B cell (primary cell): ENCODE measurements at regions not wholly inside any gene's neighbourhood (a gene's known extent, or its start where the extent isn't known, plus 50 kb on each side); places are given as distances from the start of the nearest gene placed in this dataset.
A peak's percentile ranks its signal among the peaks of the same experiment; 100 is the strongest.

Experiments
- ATAC-seq: fragments of 200-7000 bp; cut with Tn5 transposase; one replicate; pipeline ENCODE4 v1.10.0; 2021; ENCODE audit warnings: low read depth, mild to moderate bottlenecking, moderate number of reproducible peaks, moderate library complexity
- CTCF ChIA-PET: fragments of 350-600 bp; sonication (Branson Sonifier 250); formaldehyde crosslinking; loops from one replicate; lab custom pipeline; 2021; ENCODE audit warnings: antibody characterized with exemption, inconsistent platforms; lab: Charles Lee
- POLR2A ChIA-PET: fragments of 350-600 bp; sonication (Branson Sonifier 250); formaldehyde crosslinking; loops from one replicate; lab custom pipeline; 2021; ENCODE audit warnings: antibody characterized with exemption; lab: Charles Lee
- DNase-seq: peaks from one replicate; pipeline ENCODE4 v3.0.0; 2013
- H2AFZ ChIP-seq: 2 replicates; pipeline ENCODE4 v1.6.1; 2012; ENCODE audit warnings: mild to moderate bottlenecking, low read depth, low read length; ENCODE audit not compliant: insufficient read depth, poor library complexity, severe bottlenecking
- H3K27ac ChIP-seq, 2 donors: 1 replicate in 1 of 2; 2 replicates in 1 of 2; pipeline ENCODE4 v1.5.1; 2012 to 2013; ENCODE audit warnings: low read length in 2 of 2, mild to moderate bottlenecking in 2 of 2, moderate library complexity in 1 of 2
- H3K27me3 ChIP-seq, 4 experiments: fragments of 200-600 bp in 1 of 4; sonication (generic) in 1 of 4; replicated peaks in 1 of 4; 1 replicate in 2 of 4; 2 replicates in 2 of 4; pipeline versions ENCODE4 v1.6.1 to v1.7.0; 2013 to 2016; ENCODE audit warnings: low read length in 3 of 4, mild to moderate bottlenecking in 2 of 4, mixed read lengths in 1 of 4, moderate library complexity in 1 of 4; ENCODE audit not compliant: insufficient read depth in 4 of 4, control insufficient read depth in 3 of 4; ENCODE audit errors: control extremely low read depth in 1 of 4
- H3K36me3 ChIP-seq, 2 experiments: replicated peaks in 1 of 2; 1 replicate in 1 of 2; 2 replicates in 1 of 2; pipeline versions ENCODE4 v1.6.1 to v1.7.1; 2013; ENCODE audit warnings: low read length in 1 of 2; ENCODE audit not compliant: insufficient read depth in 2 of 2, control insufficient read depth in 1 of 2; ENCODE audit errors: control extremely low read depth in 1 of 2, extremely low read depth in 1 of 2
- H3K4me1 ChIP-seq, 2 donors: fragments of 200-600 bp in 1 of 2; sonication (generic) in 1 of 2; 1 replicate in 1 of 2; 2 replicates in 1 of 2; pipeline versions ENCODE4 v1.5.1 to v1.6.1; 2013 to 2017; ENCODE audit warnings: low read length in 2 of 2; ENCODE audit not compliant: control insufficient read depth in 2 of 2, insufficient read depth in 2 of 2
- H3K4me2 ChIP-seq: replicated peaks from 2 replicates; pipeline ENCODE3; 2012; ENCODE audit warnings: mild to moderate bottlenecking, low read depth, low read length; ENCODE audit not compliant: poor library complexity, severe bottlenecking
- H3K4me3 ChIP-seq, 5 experiments: fragments of 200-600 bp in 1 of 5; sonication (generic) in 1 of 5; 1 replicate in 3 of 5; 2 replicates in 2 of 5; pipeline versions ENCODE4 v1.5.1 to v1.7.0; 2011 to 2016; ENCODE audit warnings: low read length in 4 of 5, mild to moderate bottlenecking in 4 of 5, low read depth in 2 of 5, control low read depth in 1 of 5, moderate library complexity in 1 of 5; ENCODE audit not compliant: insufficient read depth in 1 of 5; ENCODE audit errors: control extremely low read depth in 1 of 5, extremely low read depth in 1 of 5
- H3K79me2 ChIP-seq: fragments of 200-600 bp; sonication (generic); one replicate; pipeline ENCODE4 v1.6.0; 2016; ENCODE audit warnings: low read length; ENCODE audit not compliant: control insufficient read depth, insufficient read depth
- H3K9ac ChIP-seq: fragments of 200-600 bp; sonication (generic); 2 replicates; pipeline ENCODE4 v1.6.1; 2017; ENCODE audit warnings: mild to moderate bottlenecking, low read length, moderate library complexity
- H3K9me3 ChIP-seq, 3 donors: one replicate each; pipeline versions ENCODE4 v1.6.1 to v1.7.1; 2013; ENCODE audit warnings: low read length in 2 of 3; ENCODE audit not compliant: control insufficient read depth in 2 of 3, insufficient read depth in 1 of 3; ENCODE audit errors: control extremely low read depth in 1 of 3
- H4K20me1 ChIP-seq: 2 replicates; pipeline ENCODE4 v1.6.0; 2012; ENCODE audit warnings: mild to moderate bottlenecking, low read length; ENCODE audit not compliant: insufficient read depth, control insufficient read depth, poor library complexity, severe bottlenecking
- H3K27ac Mint-ChIP-seq: one replicate; pipeline ENCODE4 v1.8.0; 2021; ENCODE audit warnings: mixed read lengths
- H3K27me3 Mint-ChIP-seq: one replicate; pipeline ENCODE4 v1.8.0; 2021; ENCODE audit warnings: mixed read lengths
- H3K4me1 Mint-ChIP-seq: one replicate; pipeline ENCODE4 v1.8.0; 2021; ENCODE audit warnings: mixed read lengths
- H3K4me3 Mint-ChIP-seq: one replicate; pipeline ENCODE4 v1.8.0; 2021; ENCODE audit warnings: mixed read lengths
- H3K9me3 Mint-ChIP-seq: one replicate; pipeline ENCODE4 v1.8.0; 2022; ENCODE audit warnings: mixed read lengths; ENCODE audit not compliant: insufficient read depth
- EZH2 ChIP-seq: IDR thresholded peaks from 2 replicates; pipeline ENCODE4 v1.6.1; 2012; ENCODE audit warnings: borderline replicate concordance, low read depth, mild to moderate bottlenecking, moderate library complexity, low read length; ENCODE audit not compliant: insufficient read depth, poor library complexity, severe bottlenecking
- WGBS: methylation state at CpG from one replicate; pipeline ENCODE4 v1.1.5; 2013; ENCODE audit warnings: missing lambda C conversion rate; ENCODE audit not compliant: insufficient coverage; 5-methylcytosine and 5-hydroxymethylcytosine counted together
- intact Hi-C: fragments of 100-400 bp; cut with micrococcal nuclease; formaldehyde crosslinking; loops from one replicate; pipeline ENCODE4 v1.10.0; 2022
- TF ChIP-seq, protein P1 (sequence below): fragments of 200-600 bp; IDR thresholded peaks from one replicate; pipeline ENCODE4 v1.8.0; 2022; ENCODE audit warnings: antibody characterized with exemption, mild to moderate bottlenecking

- Histone ChIP-seq H3K27ac (no peak overlapping the region), H3K4me3 (no peak overlapping the region), H3K4me2 (peak overlapping the region; percentile 17), H4K20me1 (no peaks in the 10 kb centered on the region), H3K9me3 (no peaks in the 10 kb centered on the region), H2AFZ (no peak overlapping the region), H3K27me3 (no peaks in the 10 kb centered on the region), H3K79me2 (no peaks in the 10 kb centered on the region), H3K4me1 (peaks cover 8 to 10% of the 10 kb centered on the region in 2 donors), H3K36me3 (no peaks in the 10 kb centered on the region), H3K9ac (no peak overlapping the region)
- no CpG with 5 or more reads among the region's 2 CpGs for WGBS
- ChIA-PET CTCF (no interaction called here), POLR2A (no interaction called here)
- intact Hi-C loops: loop anchor here (2.0 to 5.0 kb wide), 2 partner anchors 35 to 41 kb away; no protein-coding TSS in a partner anchor
- ATAC-seq (peak; percentile 76), DNase-seq (peak; percentile 59)
- peaks cover 1% of the 10 kb centered on the region for H3K27me3 Mint-ChIP-seq
- peaks cover 15% of the 10 kb centered on the region for H3K4me1 Mint-ChIP-seq
- TF ChIP-seq, protein P1, sequence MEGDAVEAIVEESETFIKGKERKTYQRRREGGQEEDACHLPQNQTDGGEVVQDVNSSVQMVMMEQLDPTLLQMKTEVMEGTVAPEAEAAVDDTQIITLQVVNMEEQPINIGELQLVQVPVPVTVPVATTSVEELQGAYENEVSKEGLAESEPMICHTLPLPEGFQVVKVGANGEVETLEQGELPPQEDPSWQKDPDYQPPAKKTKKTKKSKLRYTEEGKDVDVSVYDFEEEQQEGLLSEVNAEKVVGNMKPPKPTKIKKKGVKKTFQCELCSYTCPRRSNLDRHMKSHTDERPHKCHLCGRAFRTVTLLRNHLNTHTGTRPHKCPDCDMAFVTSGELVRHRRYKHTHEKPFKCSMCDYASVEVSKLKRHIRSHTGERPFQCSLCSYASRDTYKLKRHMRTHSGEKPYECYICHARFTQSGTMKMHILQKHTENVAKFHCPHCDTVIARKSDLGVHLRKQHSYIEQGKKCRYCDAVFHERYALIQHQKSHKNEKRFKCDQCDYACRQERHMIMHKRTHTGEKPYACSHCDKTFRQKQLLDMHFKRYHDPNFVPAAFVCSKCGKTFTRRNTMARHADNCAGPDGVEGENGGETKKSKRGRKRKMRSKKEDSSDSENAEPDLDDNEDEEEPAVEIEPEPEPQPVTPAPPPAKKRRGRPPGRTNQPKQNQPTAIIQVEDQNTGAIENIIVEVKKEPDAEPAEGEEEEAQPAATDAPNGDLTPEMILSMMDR: no peak
- no peak for TF ChIP-seq EZH2
- peak overlapping the region; percentile 35 for H3K27ac Mint-ChIP-seq
- no peak overlapping the region for H3K4me3 Mint-ChIP-seq
- H3K9me3 Mint-ChIP-seq: no peaks in the 10 kb centered on the region
These were observed 84.3 kb upstream of the AFF2 start for GRCh38 chrX:148416142-148416541.

DNA sequence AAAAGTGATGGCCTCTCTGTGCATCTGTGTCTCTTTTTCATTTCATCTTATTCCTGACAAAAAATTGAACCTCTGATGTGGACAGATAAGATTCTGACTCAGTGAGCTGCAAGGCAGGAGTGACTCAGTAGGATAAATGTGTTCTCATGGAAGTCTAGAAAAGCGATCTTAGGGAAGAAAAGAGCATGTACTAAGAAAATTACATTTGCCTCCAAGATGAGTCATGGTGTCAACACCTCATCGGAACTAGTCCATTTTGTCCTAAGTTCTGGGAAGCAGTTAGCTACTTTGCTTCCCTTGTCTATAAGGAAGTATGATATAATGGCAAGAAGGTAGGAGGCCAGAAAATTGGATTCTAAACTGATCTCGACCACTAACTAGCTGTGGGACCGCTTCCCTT, 83.5 kb upstream of the AFF2 start:
- CTCF ChIA-PET: no interaction called here
- no peak overlapping the region for H3K9ac ChIP-seq
- Mint-ChIP-seq H3K9me3 (no peaks in the 10 kb centered on the region), H3K27ac (no peak overlapping the region), H3K4me3 (no peak overlapping the region), H3K4me1 (peaks cover 15% of the 10 kb centered on the region), H3K27me3 (no peaks in the 10 kb centered on the region)
- H3K4me2 ChIP-seq: no peak overlapping the region
- POLR2A ChIA-PET: no interaction called here
- H2AFZ ChIP-seq: no peak overlapping the region
- no peak for TF ChIP-seq EZH2
- TF ChIP-seq, protein P1: no peak
- H3K27ac ChIP-seq: no peak overlapping the region
- intact Hi-C loops: loop anchor here (2.0 to 5.0 kb wide), 2 partner anchors 36 to 40 kb away; no protein-coding TSS in a partner anchor
- peaks cover 8 to 10% of the 10 kb centered on the region in 2 donors for H3K4me1 ChIP-seq
- H3K9me3 ChIP-seq: no peaks in the 10 kb centered on the region
- H3K4me3 ChIP-seq: no peak overlapping the region
- no peak for DNase-seq
- H3K79me2 ChIP-seq: no peaks in the 10 kb centered on the region
- no peak for ATAC-seq
- H4K20me1 ChIP-seq: no peaks in the 10 kb centered on the region
- WGBS: 100% methylated on average over 1 of the region's 4 CpGs
- no peaks in the 10 kb centered on the region for H3K36me3 ChIP-seq
- no peaks in the 10 kb centered on the region for H3K27me3 ChIP-seq
